IMR-90 (cell line): ENCODE measurements at regions not wholly inside any gene's neighbourhood (a gene's known extent, or its start where the extent isn't known, plus 50 kb on each side); places are given as distances from the start of the nearest gene placed in this dataset.

ENCODE experiments used
- ATAC-seq: fragments of 200-7000 bp; cut with Tn5 transposase; 2 replicates; pipeline ENCODE4 v1.9.1; 2020; ENCODE audit warnings: low read depth, mild to moderate bottlenecking, moderate library complexity
- BruUV-seq: library from RNA; stranded (reverse); fragments of 400-500 nt; replicated peaks from 2 replicates; lab custom pipeline; 2021; lab: Mats Ljungman, UMichigan
- CTCF ChIA-PET: fragments of 300-600 bp; formaldehyde crosslinking; extraction: SDS; loops from one replicate; lab custom pipeline; 2021; ENCODE audit warnings: antibody characterized with exemption; lab: Yijun Ruan, JAX
- POLR2A ChIA-PET: fragments of 300-600 bp; sonication (Branson Sonifier 250); formaldehyde crosslinking; loops from one replicate; lab custom pipeline; 2022; ENCODE audit warnings: antibody characterized with exemption; ENCODE audit not compliant: unreplicated experiment; lab: Charles Lee
- DNase-seq: peaks from one replicate; pipeline ENCODE4 v3.0.0; 2013
- H2AFZ ChIP-seq: replicated peaks from 2 replicates; pipeline ENCODE3; 2013; ENCODE audit warnings: low read length, mild to moderate bottlenecking; ENCODE audit not compliant: poor library complexity
- H2AK5ac ChIP-seq: 2 replicates; pipeline ENCODE4 v1.6.1; 2013; ENCODE audit warnings: low read depth, low read length, inconsistent platforms
- H2AK9ac ChIP-seq: replicated peaks from 2 replicates; pipeline ENCODE3; 2013; ENCODE audit warnings: mild to moderate bottlenecking, low read depth, low read length, moderate library complexity; ENCODE audit not compliant: poor library complexity
- H2BK120ac ChIP-seq: 2 replicates; pipeline ENCODE4 v1.6.1; 2013; ENCODE audit warnings: low read depth, low read length, inconsistent platforms
- H2BK15ac ChIP-seq: 3 replicates; pipeline ENCODE4 v1.6.1; 2013; ENCODE audit warnings: low read depth, low read length, inconsistent platforms
- H2BK20ac ChIP-seq: 2 replicates; pipeline ENCODE4 v1.6.1; 2013; ENCODE audit warnings: low read depth, mild to moderate bottlenecking, inconsistent platforms, low read length, moderate library complexity
- H2BK5ac ChIP-seq: 2 replicates; pipeline ENCODE4 v1.6.1; 2013; ENCODE audit warnings: mild to moderate bottlenecking, low read depth, low read length, inconsistent platforms; ENCODE audit not compliant: poor library complexity, severe bottlenecking
- H3K14ac ChIP-seq: replicated peaks from 2 replicates; pipeline ENCODE4 v1.6.1; 2013; ENCODE audit warnings: low read depth, low read length, inconsistent platforms
- H3K18ac ChIP-seq: 2 replicates; pipeline ENCODE4 v1.6.1; 2013; ENCODE audit warnings: low read depth, low read length, control low read depth
- H3K23ac ChIP-seq: 2 replicates; pipeline ENCODE4 v1.6.1; 2013; ENCODE audit warnings: low read depth, low read length, inconsistent platforms
- H3K27ac ChIP-seq: 2 replicates; pipeline ENCODE4 v1.5.1; 2013; ENCODE audit warnings: mild to moderate bottlenecking, control low read depth, low read length; ENCODE audit not compliant: insufficient read depth
- H3K27me3 ChIP-seq: 2 replicates; pipeline ENCODE4 v1.6.1; 2013; ENCODE audit warnings: low read length; ENCODE audit not compliant: control insufficient read depth, insufficient read depth
- H3K36me3 ChIP-seq: 2 replicates; pipeline ENCODE4 v1.6.1; 2013; ENCODE audit warnings: low read length, mixed read lengths; ENCODE audit not compliant: control insufficient read depth, insufficient read depth
- H3K4ac ChIP-seq: 2 replicates; pipeline ENCODE4 v1.6.1; 2013; ENCODE audit warnings: low read depth, low read length, inconsistent platforms
- H3K4me1 ChIP-seq: 2 replicates; pipeline ENCODE4 v1.6.1; 2013; ENCODE audit warnings: low read length, mixed read lengths; ENCODE audit not compliant: control insufficient read depth, insufficient read depth
- H3K4me2 ChIP-seq: 2 replicates; pipeline ENCODE4 v1.6.1; 2013; ENCODE audit warnings: low read depth, mild to moderate bottlenecking, control low read depth, low read length, moderate library complexity
- H3K4me3 ChIP-seq: 2 replicates; pipeline ENCODE4 v1.5.1; 2013; ENCODE audit warnings: low read depth, mild to moderate bottlenecking, control low read depth, low read length, moderate library complexity; ENCODE audit not compliant: insufficient read depth
- H3K56ac ChIP-seq: 2 replicates; pipeline ENCODE4 v1.6.1; 2013; ENCODE audit warnings: low read length, inconsistent platforms; ENCODE audit not compliant: insufficient read depth; ENCODE audit errors: extremely low read depth
- H3K79me1 ChIP-seq, 2 experiments: 2 replicates each; pipeline ENCODE4 v1.6.1; 2013; ENCODE audit warnings: low read length in 2 of 2, inconsistent platforms in 1 of 2, low read depth in 1 of 2
- H3K9ac ChIP-seq: 2 replicates; pipeline ENCODE4 v1.6.1; 2013; ENCODE audit warnings: low read depth, low read length, control low read depth
- H3K9me1 ChIP-seq: 2 replicates; pipeline ENCODE4 v1.6.1; 2013; ENCODE audit warnings: low read length, inconsistent platforms; ENCODE audit not compliant: insufficient read depth
- H3K9me3 ChIP-seq: 2 replicates; pipeline ENCODE4 v1.6.1; 2013; ENCODE audit warnings: low read length; ENCODE audit not compliant: control insufficient read depth, insufficient read depth
- H4K20me1 ChIP-seq: 2 replicates; pipeline ENCODE4 v1.6.1; 2013; ENCODE audit warnings: low read length, inconsistent platforms; ENCODE audit not compliant: insufficient read depth
- H4K5ac ChIP-seq: 2 replicates; pipeline ENCODE4 v1.6.1; 2013; ENCODE audit warnings: mild to moderate bottlenecking, low read depth, low read length, control low read depth
- H4K8ac ChIP-seq, 2 experiments: 2 replicates each; pipeline ENCODE4 v1.6.1; 2013; ENCODE audit warnings: low read depth in 2 of 2, low read length in 2 of 2, control low read depth in 1 of 2, inconsistent platforms in 1 of 2
- H4K91ac ChIP-seq: 2 replicates; pipeline ENCODE4 v1.6.1; 2013; ENCODE audit warnings: low read depth, low read length, inconsistent platforms; ENCODE audit not compliant: insufficient read depth
- BHLHE40 ChIP-seq: fragments of 150-350 bp; IDR thresholded peaks from 2 replicates; pipeline ENCODE4 v1.6.1; 2016; ENCODE audit warnings: mild to moderate bottlenecking, low read depth, low read length
- CEBPB ChIP-seq: IDR thresholded peaks from 2 replicates; pipeline ENCODE4 v1.6.1; 2012; ENCODE audit warnings: low read depth, low read length, improper control_type of control experiment
- CHD1 ChIP-seq: IDR thresholded peaks from 2 replicates; pipeline ENCODE4 v1.6.1; 2012; ENCODE audit warnings: low read depth, low read length, improper control_type of control experiment
- FOS ChIP-seq: fragments of 150-350 bp; IDR thresholded peaks from 2 replicates; pipeline ENCODE4 v1.6.1; 2016; ENCODE audit warnings: low read depth, low read length
- MAFK ChIP-seq: IDR thresholded peaks from 2 replicates; pipeline ENCODE4 v1.6.1; 2012; ENCODE audit warnings: low read depth, low read length, improper control_type of control experiment
- MAZ ChIP-seq: IDR thresholded peaks from 2 replicates; pipeline ENCODE4 v1.6.1; 2012; ENCODE audit warnings: low read depth, mild to moderate bottlenecking, low read length, improper control_type of control experiment, moderate library complexity, borderline replicate concordance
- MXI1 ChIP-seq: IDR thresholded peaks from 2 replicates; pipeline ENCODE4 v1.6.1; 2012; ENCODE audit warnings: low read depth, mild to moderate bottlenecking, low read length, moderate library complexity, borderline replicate concordance
- NFE2L2 ChIP-seq: fragments of 150-350 bp; IDR thresholded peaks from 2 replicates; pipeline ENCODE4 v1.6.1; 2016; ENCODE audit warnings: low read depth, mild to moderate bottlenecking, low read length
- POLR2A ChIP-seq: IDR thresholded peaks from 2 replicates; pipeline ENCODE4 v1.6.1; 2012; ENCODE audit warnings: mild to moderate bottlenecking, low read depth, low read length
- RAD21 ChIP-seq: IDR thresholded peaks from 2 replicates; pipeline ENCODE4 v1.6.1; 2012; ENCODE audit warnings: low read length, improper control_type of control experiment
- RCOR1 ChIP-seq: IDR thresholded peaks from 2 replicates; pipeline ENCODE4 v1.6.1; 2012; ENCODE audit warnings: mild to moderate bottlenecking, low read length, improper control_type of control experiment; ENCODE audit not compliant: insufficient replicate concordance
- RFX5 ChIP-seq: IDR thresholded peaks from 2 replicates; pipeline ENCODE4 v1.8.0; 2012; ENCODE audit warnings: low read depth, mild to moderate bottlenecking, low read length, moderate library complexity
- SMC3 ChIP-seq: fragments of 150-350 bp; IDR thresholded peaks from 2 replicates; pipeline ENCODE4 v1.6.1; 2016; ENCODE audit warnings: low read depth, mild to moderate bottlenecking, antibody characterized with exemption, low read length, moderate library complexity
- USF2 ChIP-seq: fragments of 150-350 bp; IDR thresholded peaks from 2 replicates; pipeline ENCODE4 v1.6.1; 2017; ENCODE audit warnings: mild to moderate bottlenecking, antibody characterized with exemption, low read length, low read depth
- WGBS, 2 experiments: methylation state at CpG; one replicate each; pipeline versions ENCODE4 v1.1.5 to v1.1.7; 2013; ENCODE audit warnings: missing lambda C conversion rate in 2 of 2; ENCODE audit not compliant: insufficient read length in 1 of 2; ENCODE audit errors: extremely low coverage in 2 of 2; 5-methylcytosine and 5-hydroxymethylcytosine counted together
- dilution Hi-C: fragments of 300-500 bp; cut with HindIII; formaldehyde crosslinking; loops from one replicate; pipeline ENCODE4 v1.14.3; 2018; ENCODE audit warnings: low sequenced_read_pairs; ENCODE audit not compliant: unreplicated experiment
- in situ Hi-C: fragments of 300-500 bp; cut with MboI; formaldehyde crosslinking; loops from 3 replicates; pipeline ENCODE4 v1.14.3; 2019; ENCODE audit warnings: low sequenced_read_pairs, inconsistent platforms, mixed read lengths
- intact Hi-C: fragments of 100-400 bp; cut with micrococcal nuclease; formaldehyde crosslinking; loops from 2 replicates; pipeline ENCODE4 v1.10.0; 2022
- TF ChIP-seq, protein P1 (sequence below): conservative IDR thresholded peaks from 2 replicates; pipeline ENCODE4 v1.5.1; 2012; ENCODE audit warnings: mild to moderate bottlenecking, low read depth, low read length, improper control_type of control experiment
- TF ChIP-seq, protein P2 (sequence below): fragments of 150-350 bp; IDR thresholded peaks from 2 replicates; pipeline ENCODE4 v1.6.1; 2016; ENCODE audit warnings: low read depth, mild to moderate bottlenecking, low read length, moderate library complexity, borderline replicate concordance

- Histone ChIP-seq H4K5ac (no peak overlapping the region), H2AK9ac (no peak overlapping the region), H3K9me1 (no peaks in the 10 kb centered on the region), H2AFZ (no peak overlapping the region), H3K79me1 (no peaks in the 10 kb centered on the region), H4K8ac (no peak overlapping the region), H3K27me3 (no peaks in the 10 kb centered on the region), H3K4me2 (no peak overlapping the region), H2BK5ac (no peak overlapping the region), H3K4me1 (no peaks in the 10 kb centered on the region), H3K9me3 (0 out of 2 replicates have a peak, but pooled peaks cover 2% of the 10 kb centered on the region), H3K14ac (no peak overlapping the region), H3K23ac (no peak overlapping the region), H3K4ac (no peak overlapping the region), H3K36me3 (no peaks in the 10 kb centered on the region), H3K18ac (no peak overlapping the region), H3K9ac (no peak overlapping the region), H2BK15ac (no peak overlapping the region), H3K4me3 (no peak overlapping the region), H2BK20ac (no peak overlapping the region), H3K56ac (no peak overlapping the region), H3K27ac (no peak overlapping the region), H2AK5ac (no peak overlapping the region), H2BK120ac (no peak overlapping the region), H4K20me1 (no peaks in the 10 kb centered on the region), H4K91ac (no peak overlapping the region)
- dilution Hi-C loops = no loop called here
- intact Hi-C loops = no loop called here
- ATAC-seq (no peak), DNase-seq (no peak)
- no peak for TF ChIP-seq CHD1
- no peak for TF ChIP-seq MAZ
- TF ChIP-seq MXI1 = no peak
- TF ChIP-seq CEBPB = no peak
- no peak for TF ChIP-seq RFX5
- no peak for TF ChIP-seq RAD21
- TF ChIP-seq SMC3 = no peak
- TF ChIP-seq FOS = no peak
- TF ChIP-seq, protein P1, sequence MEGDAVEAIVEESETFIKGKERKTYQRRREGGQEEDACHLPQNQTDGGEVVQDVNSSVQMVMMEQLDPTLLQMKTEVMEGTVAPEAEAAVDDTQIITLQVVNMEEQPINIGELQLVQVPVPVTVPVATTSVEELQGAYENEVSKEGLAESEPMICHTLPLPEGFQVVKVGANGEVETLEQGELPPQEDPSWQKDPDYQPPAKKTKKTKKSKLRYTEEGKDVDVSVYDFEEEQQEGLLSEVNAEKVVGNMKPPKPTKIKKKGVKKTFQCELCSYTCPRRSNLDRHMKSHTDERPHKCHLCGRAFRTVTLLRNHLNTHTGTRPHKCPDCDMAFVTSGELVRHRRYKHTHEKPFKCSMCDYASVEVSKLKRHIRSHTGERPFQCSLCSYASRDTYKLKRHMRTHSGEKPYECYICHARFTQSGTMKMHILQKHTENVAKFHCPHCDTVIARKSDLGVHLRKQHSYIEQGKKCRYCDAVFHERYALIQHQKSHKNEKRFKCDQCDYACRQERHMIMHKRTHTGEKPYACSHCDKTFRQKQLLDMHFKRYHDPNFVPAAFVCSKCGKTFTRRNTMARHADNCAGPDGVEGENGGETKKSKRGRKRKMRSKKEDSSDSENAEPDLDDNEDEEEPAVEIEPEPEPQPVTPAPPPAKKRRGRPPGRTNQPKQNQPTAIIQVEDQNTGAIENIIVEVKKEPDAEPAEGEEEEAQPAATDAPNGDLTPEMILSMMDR = no peak
- no peak for TF ChIP-seq MAFK
- no peak for TF ChIP-seq POLR2A
- no peak for TF ChIP-seq RCOR1
- no peak for TF ChIP-seq BHLHE40
- TF ChIP-seq, protein P2, sequence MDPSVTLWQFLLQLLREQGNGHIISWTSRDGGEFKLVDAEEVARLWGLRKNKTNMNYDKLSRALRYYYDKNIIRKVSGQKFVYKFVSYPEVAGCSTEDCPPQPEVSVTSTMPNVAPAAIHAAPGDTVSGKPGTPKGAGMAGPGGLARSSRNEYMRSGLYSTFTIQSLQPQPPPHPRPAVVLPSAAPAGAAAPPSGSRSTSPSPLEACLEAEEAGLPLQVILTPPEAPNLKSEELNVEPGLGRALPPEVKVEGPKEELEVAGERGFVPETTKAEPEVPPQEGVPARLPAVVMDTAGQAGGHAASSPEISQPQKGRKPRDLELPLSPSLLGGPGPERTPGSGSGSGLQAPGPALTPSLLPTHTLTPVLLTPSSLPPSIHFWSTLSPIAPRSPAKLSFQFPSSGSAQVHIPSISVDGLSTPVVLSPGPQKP = no peak
- no peak for TF ChIP-seq NFE2L2
- TF ChIP-seq USF2 = no peak
- ChIA-PET POLR2A (no interaction called here), CTCF (no interaction called here)
- no TSS peak for BruUV-seq
- WGBS, 2 experiments = no CpG with 5 or more reads among the region's 2 CpGs
- in situ Hi-C loops = no loop called here
These were observed 302.9 kb downstream of the CPS1 start for GRCh38 chr2:210859314-210859713.
